ENCODE measurements at regions not wholly inside any gene's neighbourhood (a gene's known extent, or its start where the extent isn't known, plus 50 kb on each side); places are given as distances from the start of the nearest gene placed in this dataset.

DNA sequence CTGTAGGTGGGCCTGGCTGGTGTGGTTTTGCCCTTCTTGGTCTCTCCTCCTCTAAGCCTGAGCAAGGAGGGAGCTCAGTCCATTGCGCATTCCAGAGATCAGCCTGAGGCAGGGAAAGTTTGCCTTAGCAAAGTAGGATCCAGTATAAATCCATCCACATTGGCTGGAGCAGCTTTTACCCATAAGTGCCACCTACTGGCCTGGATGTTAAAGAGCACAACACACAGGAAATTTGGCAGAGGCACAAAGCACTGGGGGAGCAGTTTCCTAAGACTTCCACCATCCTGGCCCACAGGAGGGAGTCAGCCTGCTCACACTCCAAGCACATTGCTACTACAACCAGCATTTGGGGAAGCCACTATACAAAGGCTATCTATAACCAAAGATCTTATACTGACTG, 1124.2 kb downstream of the SLITRK1 start:
- FAIRE-seq = no peak

DNA sequence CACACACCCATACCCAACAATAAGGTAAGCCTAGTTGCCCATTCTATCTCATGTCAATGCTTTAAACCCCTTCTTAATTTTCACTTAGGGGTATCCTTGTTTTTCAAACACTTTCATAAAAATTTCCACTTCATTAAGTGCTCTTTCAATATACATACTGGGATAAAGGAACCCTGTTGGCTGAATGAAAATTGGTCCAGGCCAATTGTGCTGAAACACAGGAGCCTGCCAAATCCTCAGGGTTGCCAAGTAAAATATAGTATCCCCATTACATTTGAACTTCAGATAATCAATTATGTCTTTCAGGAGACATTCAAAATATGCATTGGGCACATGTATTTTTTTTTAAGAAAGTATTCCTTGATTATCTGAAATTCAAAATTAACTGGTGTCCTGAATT, 1131.1 kb downstream of the SLITRK1 start:
- no peak for FAIRE-seq

DNA sequence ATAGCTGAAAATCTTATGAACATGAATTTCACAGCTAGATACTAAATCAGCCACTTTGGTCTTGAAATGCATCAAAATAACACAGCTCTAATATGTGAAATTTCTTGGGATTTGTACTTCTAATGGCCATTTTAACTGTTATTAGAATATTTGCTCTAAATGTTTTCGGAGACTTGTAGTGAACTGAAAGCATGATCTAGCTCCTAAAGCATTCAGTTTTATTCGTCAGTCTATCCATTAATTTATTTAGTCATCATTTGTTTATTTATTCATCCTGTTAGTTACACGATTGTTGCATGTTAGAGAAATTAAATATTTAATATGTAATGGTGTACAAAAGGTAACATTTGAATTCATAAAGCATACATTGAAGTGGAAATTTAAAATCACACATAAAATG, 1132.7 kb downstream of the SLITRK1 start:
- FAIRE-seq = no peak

DNA sequence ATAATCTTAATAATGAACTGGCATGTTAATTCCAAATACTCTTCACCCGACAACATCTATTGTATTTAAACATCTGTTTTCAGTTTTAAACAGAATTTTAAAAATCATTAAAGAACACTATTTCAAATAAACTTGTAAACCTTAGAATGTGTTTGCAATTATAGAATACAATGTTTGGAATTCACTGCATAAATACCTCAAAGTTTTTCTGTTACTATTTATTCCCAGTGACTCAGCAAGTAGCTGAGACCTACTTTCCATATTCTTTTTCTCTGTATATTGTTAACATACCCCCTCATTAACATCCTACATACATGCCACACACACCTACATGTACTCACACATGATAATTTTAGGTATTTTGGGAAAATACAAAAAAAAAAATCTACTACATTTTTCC, 1134.3 kb downstream of the SLITRK1 start:
- FAIRE-seq = no peak

DNA sequence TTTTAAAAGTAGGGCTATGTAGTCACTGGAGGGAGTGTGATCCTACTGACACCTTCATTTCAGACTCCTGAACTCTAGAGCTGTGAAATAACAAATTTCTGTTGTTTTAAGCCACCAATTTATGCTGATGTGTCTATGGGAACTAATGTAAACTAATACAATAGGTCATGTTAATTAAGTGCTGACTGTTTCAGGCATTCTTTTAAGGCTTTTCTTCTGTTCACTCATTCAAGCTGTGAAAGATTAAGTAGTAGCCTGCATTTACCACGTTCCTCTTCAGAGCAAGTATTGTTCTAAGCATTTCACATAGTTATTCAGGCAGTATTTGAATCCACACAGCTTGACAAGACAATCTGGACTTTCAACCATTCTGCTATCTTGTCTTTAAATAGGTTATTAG, 1135.0 kb downstream of the SLITRK1 start:
- FAIRE-seq = no peak

DNA sequence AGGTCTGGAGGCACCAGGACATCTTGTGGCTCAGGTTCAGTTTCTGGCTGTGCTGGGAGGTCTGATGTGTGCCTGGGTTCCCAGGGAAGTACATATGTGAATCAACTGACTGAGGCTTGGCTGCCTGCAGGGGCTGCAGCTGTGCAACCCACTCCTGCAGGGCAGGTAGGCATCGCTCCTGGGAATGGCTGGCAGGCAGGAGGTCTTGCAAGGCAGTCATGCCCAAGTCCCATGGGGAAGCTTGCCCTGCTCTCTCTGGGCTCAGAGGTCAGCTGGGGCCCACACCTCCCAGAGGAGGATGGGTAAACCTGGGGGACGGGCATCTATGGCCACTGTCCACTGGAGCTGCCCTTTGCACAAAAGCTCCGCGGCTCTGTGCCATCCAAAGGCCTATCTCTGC, 1141.8 kb downstream of the SLITRK1 start:
- no peak for FAIRE-seq

DNA sequence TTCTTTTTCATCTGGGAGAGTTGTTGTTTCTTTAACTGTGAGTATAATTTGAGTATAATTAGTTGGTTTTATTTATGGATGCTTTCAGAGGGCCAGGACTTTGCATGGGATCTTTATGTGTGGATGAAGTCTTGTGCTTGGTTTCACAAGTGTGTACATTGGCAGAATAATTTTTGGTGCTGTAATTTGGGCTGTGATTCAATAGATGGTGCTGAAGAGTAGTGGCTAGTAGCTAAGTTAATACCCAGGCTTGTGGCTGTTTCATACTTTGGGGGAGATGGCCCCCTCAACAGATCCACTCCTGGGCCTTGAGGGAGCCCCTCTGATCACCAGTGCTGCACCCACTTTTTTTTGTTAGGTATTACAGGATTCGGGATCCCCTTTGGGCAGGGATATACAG, 1142.4 kb downstream of the SLITRK1 start:
- no peak for FAIRE-seq

DNA sequence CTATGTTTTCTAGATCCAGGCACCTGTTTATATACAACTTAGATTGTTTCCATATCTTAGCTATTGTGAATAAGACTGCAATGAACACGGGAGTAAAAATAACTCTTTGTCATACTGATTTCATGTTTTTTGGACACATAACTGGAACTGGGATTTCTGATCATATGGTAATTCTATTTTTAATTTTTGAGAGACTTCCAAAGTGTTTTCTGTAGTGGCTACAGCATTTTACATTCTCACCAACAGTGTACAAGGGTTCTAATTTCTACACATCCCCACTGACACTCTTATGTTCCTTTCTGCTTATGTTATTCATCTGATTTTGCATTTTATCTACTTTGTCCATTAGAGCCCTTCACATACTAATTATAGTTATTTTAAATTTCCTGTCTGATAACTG, 1152.9 kb downstream of the SLITRK1 start:
- FAIRE-seq = no peak

DNA sequence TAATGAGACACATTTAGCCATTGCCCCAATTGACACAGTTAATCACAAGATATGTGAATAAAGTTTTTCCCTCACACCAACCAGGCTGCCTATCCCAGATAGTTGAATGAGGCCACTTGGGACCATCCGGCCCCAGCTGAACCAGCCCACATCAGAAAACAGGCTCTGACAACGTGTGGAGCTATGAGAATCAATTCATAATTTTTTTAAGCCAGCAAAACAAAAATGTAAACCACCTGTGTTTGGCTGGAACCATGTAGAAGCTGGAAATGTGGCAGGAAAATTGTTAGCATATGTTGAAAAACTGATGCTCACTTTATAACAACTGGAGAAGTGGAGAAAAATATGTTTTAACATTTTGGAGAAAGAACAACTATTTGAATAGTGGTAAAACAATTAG, 1161.3 kb downstream of the SLITRK1 start:
- no peak for FAIRE-seq

DNA sequence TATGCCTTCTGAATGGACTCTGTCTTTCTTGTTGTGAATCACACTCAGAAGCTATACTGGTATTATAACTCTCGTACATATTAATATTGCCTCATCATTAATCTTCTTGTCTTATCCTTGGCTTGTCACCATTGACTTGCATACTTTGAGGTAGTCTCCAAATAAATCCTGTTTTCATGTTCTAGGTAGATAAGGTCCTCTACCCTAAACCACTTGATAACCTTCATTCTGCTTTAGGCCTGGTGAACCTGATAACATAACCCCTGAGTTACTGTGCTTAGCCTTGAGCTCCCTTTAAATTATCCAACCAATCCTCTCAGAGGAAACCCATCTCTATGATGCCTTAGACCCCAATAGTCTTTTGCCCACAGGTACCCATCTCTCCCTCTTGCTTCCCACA, 1162.3 kb downstream of the SLITRK1 start:
- FAIRE-seq = no peak

DNA sequence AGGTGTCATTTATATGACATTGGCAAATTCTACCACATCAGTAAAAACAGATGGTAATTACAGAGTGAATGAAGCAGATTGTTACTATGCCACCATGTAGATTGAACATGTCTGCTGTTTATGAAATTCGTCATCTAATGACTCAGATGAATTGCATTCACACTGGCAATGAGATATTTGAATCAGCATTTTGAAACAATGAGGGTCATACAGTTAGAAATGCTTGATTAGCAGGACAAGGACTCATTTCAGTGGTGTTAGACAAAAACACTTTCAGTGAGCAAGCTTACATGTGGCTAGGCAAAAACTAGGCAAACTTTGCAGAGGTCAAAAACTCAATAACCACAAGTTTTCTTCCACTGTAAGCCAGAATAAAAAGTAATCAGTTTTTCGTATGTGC, 1165.0 kb downstream of the SLITRK1 start:
- no peak for FAIRE-seq

DNA sequence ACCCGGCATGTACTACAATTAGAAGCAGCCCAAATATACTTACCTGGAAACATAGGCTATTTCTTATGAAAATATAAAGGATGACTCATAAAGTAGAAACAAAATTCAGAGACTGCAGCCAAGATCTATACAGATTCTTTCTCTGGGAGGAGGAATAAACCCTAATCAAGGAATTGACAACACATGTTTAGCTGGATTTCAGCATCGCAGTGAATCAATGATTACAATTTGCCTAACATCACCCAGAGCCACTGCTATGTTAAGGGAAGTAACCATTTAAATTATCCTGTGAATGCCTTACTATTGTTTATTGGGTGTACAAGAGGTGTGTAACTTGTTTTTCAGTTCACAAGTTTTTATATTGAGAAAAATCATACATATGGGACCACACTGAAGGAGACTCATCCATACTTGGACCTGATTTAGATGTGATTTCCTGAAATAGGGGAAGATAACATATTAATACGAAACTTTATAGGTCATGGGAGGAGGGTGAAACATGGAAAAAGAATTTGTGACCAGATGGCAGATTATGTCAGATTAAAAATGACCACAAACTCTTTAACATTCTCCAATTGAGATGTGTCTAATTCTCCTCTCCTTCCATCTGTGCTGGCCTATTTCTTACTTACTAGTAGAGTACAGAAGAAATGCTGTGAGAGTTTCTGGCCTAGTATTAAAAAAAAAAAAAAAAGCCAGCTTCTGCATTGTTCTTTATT, 1168.4 kb downstream of the SLITRK1 start:
- no peak for FAIRE-seq

DNA sequence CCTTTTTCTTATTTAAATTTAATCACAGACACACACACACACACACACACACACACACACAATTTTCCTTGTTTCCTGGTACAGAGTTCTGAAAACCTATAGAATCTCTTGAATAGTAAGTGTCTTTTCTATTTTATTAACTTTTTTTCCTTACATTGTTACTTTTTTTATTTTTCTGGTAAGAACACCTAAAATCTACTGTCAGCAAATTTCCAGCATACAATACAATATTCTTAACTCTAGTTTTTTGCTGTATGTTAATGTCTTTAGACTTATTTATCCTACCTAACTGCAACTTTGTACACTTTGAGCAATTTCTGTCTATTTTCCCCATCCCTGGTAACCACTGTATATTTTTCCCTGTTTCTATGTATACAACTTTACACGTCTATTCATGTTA, 1179.8 kb downstream of the SLITRK1 start:
- FAIRE-seq = no peak

DNA sequence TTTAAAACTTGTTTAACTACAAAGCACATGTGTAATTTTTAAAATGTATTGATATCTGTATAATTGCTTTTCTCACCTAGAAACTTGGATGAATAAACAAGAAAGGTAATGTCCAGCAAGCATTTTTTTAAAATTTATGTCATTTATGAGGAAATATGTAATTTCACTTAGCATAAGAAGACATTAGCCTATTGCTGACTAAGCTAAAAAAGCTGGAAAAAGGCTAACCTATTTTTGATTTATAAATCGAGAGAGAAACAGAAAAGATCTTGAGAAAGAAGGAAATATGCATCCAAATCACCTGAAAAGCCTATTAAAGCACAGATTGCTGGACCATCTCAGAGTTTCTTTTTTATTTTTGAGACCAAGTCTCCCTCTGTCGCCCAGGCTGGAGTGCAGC, 1181.3 kb downstream of the SLITRK1 start:
- no peak for FAIRE-seq

DNA sequence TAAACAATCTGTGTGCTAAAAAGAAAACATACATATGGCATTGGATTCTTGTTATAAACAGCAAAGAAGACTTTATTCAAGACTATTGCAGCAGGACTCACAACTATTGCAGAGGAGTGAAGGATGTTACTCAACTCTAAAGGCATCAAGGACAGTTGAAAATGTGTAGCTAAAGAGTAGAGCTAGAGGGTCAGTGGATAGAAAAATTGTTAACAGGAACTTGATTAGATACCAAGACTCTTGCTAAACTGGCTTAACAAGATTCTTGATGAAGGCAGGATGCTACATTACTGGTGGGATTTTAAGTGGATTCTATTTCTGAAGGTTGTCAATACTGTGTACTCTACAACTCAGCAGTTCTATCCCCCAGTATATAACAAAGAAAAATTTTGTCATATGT, 1183.3 kb downstream of the SLITRK1 start:
- no peak for FAIRE-seq

DNA sequence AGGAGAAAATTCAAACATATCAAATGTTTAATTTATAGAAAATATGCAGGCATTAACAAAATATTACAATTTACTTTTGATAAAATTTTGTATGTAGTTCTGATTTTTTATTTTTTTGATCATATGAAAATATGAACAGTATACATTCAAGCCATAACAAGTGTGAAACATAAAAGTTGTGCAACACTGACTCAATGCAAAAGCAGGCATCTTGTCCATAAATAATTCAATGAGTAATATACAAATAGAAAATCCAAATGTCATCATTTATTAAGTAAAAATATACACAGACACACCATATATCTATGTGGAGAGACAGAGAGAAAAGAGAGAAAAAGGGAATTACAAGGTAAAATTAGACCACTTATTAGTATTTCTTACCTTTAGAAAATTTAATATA, 1183.9 kb downstream of the SLITRK1 start:
- peak; percentile 35 for FAIRE-seq

DNA sequence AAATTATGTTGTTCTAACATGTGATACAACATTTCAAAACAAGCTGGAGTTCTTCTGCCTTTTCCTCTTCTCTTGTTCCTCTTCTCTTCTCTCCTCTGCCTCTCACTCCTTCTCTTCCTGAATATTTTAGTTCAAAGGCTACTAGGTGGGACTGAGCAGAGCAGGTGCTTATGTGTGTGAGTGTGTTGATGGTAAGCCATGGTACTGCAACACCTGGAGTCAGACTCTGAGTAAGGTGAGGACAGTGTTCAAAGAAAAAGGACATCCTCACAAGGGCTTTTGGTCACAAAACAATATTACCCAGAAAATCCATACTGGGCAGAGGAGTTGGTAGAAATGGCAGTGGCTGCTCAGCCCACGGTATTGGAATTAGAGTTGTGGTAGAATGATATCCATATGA, 1188.7 kb downstream of the SLITRK1 start:
- FAIRE-seq = no peak

DNA sequence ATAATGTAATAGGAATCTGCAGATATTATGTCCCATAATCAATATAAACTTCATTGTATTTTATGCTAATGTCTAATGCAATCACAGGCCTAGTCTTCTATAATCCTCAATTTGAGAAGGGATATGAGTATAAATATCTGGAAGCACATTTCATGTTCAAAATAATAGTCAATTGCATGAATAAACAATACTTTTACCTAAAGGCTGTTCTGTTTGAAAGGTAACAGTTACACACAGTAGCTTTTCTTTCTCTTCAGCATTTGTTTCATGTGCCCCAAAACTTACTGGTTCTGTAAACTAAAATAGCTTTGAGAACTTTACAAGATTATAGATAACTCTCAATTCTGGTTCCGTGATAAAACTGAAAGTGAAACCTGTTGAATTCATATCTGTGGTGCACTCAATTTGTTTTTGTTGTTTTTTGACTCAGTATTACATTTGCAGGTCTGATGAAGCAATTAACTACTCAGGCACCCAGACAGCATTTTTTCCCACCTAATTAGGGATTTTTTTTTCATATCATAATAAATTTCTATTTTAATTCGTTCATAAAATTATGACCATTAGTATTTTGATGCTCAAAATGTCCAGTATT, 1193.8 kb downstream of the SLITRK1 start:
- peak; percentile 40 for FAIRE-seq

DNA sequence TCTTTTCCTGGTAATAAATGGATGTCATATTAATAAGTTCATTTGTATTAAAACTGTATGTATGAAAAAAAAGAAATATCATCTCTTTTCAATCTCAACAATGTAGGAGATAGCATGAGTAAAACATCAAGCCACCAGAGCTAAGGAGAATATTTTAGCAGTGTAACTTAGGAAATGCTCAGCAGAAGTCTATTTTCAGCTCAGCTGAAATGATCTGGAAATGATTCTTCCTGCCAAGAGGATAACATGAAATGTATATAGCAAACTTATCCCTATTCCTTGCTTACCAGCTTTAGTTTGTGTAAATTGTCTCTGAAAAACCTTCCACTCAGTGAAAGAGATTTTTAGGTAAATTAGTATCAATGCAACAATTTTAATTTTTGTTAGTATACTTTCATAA, 1194.4 kb downstream of the SLITRK1 start:
- FAIRE-seq = no peak

DNA sequence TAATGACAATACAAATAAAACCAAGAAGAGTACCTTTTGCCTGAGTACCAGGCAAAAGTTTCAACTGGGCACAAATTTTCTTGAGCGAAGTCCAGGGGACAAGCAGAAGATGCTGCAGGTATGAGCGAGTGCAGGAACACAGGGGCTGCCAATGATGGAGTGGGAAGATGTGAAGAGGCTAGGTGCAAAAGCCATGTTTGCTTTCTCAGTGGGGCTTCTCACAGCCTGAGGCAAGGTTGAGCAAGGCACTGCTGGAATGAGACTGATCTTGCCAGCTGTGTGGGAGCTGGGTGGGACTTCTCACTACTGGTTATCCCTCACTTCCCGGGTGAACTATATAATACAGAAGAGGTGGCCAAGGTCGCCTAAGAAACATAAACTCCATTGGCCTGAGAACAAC, 1200.7 kb downstream of the SLITRK1 start:
- no peak for FAIRE-seq

DNA sequence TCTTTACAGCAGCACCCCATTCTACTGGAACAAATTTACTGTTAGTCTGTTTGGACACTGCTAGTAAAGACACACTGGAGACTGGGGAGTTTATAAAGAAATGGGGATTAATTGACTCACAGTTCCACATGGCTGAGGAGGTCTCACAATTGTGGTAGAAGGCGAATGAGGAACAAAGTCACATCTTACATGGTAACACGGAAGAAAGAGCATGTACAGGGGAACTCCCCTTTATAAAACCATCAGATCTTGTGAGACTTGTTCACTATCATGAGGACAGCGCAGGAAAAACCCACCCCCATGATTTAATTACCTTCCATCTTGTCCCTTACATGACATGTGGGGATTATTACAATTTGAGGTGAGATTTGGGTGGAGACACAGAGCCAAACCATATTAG, 1204.2 kb downstream of the SLITRK1 start:
- FAIRE-seq = no peak

DNA sequence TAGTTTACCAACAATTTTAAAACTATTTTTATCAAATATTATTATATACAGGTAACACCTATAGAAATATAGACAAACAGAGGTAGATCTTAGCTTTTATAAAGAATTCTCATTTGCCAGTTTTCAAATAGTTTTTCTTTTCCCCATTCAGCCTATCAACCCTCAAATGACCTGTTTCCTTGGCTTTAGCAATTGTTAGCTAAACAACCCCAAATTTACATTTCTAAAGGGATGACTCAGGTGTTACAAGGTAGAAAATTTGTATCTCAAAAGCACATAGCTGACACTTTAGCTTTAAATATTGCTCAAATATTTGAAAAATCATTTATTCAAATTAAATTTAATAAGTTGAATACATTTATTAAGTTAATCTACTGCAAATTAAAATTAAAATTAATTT, 1207.2 kb downstream of the SLITRK1 start:
- FAIRE-seq = no peak

DNA sequence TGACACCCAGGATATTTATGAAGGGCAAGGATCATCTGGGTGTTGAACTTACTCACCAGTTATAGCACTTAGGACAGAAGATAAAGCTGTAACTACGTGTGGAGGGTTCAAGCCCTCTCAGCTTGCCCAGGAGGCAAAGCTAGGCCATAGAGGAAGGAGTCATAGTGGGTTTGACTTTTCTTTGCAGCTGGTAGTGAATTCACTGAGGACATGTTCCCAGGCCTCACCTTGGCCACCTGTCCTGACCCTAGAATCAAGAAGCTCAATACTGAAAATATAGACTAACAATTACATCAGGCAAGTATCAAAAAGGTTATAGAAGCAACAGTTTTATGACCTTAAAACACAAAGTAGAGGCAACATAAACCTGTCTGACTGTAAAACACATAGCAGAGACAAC, 1207.7 kb downstream of the SLITRK1 start:
- FAIRE-seq = no peak

DNA sequence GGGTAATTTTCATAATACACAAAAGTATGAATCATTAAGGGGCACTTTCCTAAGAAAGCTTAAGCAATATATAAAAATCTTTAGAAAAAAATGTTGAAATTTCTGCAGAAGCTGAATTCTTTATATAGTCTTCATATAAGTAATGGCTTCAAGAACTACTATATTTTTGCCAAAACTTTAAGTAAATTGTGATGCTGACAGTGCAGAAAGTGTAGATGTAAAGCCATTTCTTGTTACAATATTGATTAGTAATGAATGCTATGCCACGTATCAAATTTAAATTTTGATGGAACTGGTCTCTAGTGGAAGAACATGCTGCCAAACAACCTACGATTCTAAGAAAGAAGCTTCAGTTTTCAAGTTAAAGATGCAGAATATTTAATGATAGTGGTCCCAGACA, 1210.0 kb downstream of the SLITRK1 start:
- FAIRE-seq = no peak

DNA sequence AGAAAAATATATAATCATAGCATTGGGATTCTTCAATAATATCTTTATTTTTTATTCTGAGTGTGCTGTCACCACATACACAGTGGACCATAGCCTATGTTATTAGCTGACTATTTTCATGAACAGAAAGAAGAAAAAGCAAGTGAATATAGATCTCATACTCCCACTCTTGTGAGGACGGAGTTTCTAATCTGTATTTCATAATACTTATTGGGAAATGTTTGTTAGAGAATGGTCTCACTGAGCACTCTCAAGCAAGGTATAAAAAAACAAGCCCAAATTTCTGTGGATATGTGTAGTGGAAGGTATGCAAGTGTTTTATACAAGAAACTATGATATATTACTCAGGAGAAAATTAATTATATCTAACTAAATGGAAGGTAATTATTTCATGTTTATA, 1218.1 kb downstream of the SLITRK1 start:
- no peak for FAIRE-seq

Data from A204.1 (cell line).